ENCODE measurements at regions not wholly inside any gene's neighbourhood (a gene's known extent, or its start where the extent isn't known, plus 50 kb on each side); places are given as distances from the start of the nearest gene placed in this dataset.

DNA sequence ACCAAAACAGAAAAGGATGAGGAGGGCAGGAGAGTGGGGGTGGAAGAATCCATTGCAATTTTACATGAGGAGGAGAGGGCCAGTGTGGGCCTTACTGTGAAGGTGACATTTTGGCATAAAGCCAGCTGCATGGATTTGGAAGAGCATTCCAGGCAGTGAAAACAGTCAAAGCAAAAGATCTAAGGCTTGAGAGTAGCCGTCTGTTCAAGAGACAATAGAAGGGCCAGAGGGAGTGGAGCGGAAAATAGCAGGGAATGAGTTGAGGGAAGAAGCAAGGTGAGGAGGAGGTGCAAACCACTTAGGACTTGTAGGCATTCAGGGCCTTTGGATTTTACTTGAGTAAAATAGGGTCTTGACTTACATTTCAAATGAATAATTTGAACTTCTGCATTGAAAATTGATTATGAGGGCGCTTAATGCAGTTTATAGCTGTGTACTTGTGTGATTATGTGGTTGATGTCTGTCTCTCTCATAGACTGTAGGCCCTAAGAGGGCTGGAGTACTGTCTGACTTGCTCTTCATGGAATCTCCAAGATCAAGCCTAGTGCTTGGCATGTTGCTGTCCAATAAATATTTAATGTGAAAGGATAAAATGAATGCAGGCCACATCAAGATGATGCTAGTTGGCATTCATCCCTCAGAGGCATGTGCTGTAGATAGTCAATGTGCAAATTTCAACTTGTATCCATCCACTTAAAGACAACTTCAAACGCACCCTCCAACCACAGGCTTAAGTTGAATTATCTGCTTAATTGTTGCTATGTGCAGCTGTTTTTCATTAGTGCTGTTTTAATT lies 772.1 kb upstream of the RBFOX1 start:
- TF ChIP-seq POLR2A (IDR thresholded peaks at IDR 0.05) = no peak
- TF ChIP-seq, protein P1, sequence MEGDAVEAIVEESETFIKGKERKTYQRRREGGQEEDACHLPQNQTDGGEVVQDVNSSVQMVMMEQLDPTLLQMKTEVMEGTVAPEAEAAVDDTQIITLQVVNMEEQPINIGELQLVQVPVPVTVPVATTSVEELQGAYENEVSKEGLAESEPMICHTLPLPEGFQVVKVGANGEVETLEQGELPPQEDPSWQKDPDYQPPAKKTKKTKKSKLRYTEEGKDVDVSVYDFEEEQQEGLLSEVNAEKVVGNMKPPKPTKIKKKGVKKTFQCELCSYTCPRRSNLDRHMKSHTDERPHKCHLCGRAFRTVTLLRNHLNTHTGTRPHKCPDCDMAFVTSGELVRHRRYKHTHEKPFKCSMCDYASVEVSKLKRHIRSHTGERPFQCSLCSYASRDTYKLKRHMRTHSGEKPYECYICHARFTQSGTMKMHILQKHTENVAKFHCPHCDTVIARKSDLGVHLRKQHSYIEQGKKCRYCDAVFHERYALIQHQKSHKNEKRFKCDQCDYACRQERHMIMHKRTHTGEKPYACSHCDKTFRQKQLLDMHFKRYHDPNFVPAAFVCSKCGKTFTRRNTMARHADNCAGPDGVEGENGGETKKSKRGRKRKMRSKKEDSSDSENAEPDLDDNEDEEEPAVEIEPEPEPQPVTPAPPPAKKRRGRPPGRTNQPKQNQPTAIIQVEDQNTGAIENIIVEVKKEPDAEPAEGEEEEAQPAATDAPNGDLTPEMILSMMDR (IDR thresholded peaks at IDR 0.05) = no peak
